ENCODE measurements at regions not wholly inside any gene's neighbourhood (a gene's known extent, or its start where the extent isn't known, plus 50 kb on each side); places are given as distances from the start of the nearest gene placed in this dataset.

DNA sequence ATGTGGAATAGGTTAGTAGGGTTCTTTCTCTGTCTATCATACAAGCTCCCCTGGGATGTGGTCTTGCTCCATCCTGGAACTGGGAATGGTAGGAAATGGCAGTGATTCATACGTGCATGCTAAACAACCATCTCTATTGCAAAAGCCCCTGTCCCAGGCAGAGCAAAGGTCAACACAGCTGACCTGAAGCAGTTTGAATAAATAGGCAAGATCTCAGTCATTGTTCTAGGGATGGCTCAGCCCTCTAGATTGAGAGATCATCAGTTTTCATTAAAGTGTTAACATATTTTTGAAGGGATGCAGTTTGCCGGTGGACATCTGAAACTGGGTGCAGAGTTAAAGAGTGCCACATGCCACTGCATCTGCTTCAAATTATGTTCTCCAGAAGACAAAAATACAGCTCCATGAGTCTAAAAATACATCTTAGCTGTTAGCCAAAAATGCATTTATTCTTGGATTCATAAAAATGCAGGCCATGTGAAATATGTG is 224.1 kb downstream of the ESM1 start:
- DNase-seq (ENCODE audit: low spot score in 2 of 2): peak in 1 of 2 donors; percentile 83
- H3K4me3 ChIP-seq (ENCODE audit: low read depth, poor library complexity, severe bottlenecking): no peak overlapping the region
- TF ChIP-seq, protein P1, sequence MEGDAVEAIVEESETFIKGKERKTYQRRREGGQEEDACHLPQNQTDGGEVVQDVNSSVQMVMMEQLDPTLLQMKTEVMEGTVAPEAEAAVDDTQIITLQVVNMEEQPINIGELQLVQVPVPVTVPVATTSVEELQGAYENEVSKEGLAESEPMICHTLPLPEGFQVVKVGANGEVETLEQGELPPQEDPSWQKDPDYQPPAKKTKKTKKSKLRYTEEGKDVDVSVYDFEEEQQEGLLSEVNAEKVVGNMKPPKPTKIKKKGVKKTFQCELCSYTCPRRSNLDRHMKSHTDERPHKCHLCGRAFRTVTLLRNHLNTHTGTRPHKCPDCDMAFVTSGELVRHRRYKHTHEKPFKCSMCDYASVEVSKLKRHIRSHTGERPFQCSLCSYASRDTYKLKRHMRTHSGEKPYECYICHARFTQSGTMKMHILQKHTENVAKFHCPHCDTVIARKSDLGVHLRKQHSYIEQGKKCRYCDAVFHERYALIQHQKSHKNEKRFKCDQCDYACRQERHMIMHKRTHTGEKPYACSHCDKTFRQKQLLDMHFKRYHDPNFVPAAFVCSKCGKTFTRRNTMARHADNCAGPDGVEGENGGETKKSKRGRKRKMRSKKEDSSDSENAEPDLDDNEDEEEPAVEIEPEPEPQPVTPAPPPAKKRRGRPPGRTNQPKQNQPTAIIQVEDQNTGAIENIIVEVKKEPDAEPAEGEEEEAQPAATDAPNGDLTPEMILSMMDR (IDR thresholded peaks at IDR 0.05): no peak
- TF ChIP-seq POLR2A (IDR thresholded peaks at IDR 0.05): no peak
- WGBS, 2 donors: 56 to 67% methylated on average over 2 of the region's 2 CpGs
- intact Hi-C loops (cut with DNase I; ENCODE audit: low total_unique reads): no loop called here

DNA sequence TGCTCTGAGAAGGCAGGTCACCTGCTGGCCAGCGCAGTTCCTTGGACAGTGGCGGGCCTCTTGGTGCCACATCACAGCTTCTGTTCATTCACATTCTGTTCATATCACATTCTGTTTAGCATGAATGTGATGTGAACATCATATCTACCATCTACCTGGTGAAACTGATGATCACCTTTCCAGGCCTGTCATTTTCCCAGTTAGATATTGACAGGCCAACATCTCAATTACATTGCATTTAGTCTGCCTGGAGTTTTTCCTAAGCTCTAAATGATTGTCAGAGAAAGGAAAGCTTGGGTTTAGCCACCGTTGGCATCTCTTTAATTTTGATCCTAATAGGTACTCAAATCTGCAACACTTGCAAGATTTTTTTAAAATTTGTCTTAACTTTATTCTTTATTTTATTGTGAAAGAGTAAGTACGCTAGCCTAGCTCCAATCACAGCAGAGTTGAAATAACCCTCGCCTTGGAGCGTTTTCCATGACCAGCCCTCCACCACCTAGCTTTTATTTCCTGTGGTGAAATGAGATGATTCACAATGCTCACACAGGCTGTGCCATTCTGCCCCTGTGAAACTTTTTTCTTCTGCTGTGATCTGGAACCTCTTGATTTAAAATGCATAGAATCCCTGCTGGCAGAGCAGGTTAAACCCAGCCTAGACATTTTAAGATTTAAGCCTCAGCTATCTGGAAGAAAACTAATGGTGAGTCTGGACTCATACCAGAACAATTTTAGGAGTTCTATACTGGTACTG is 225.0 kb downstream of the ESM1 start:
- TF ChIP-seq, protein P1 (IDR thresholded peaks at IDR 0.05): no peak
- no peak for TF ChIP-seq POLR2A (IDR thresholded peaks at IDR 0.05)
- DNase-seq (ENCODE audit: low spot score in 2 of 2): no peak
- no peak overlapping the region for H3K4me3 ChIP-seq (ENCODE audit: low read depth, poor library complexity, severe bottlenecking)
- WGBS, 2 donors: 84 to 90% methylated on average over 6 of the region's 6 CpGs
- intact Hi-C loops (cut with DNase I; ENCODE audit: low total_unique reads): no loop called here

DNA sequence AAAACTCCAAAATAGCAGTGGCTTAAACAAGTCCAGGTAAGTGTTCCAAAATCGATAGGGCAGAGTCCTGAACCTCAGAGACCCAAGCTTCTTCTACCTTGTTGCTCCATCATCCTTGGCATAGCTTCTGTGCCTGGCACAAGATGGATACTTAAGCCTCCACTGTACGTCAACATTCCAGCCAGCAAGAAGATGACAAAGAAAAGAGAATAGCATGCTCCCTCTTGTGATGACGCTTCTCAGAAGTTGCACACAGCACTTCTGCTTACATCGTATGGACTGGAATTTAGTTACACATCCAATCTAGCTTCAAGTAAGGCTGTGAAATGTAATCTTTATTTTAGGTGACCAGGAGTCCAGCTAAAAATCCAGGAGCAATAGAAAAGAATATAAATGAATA is 227.4 kb downstream of the ESM1 start:
- no peak overlapping the region for H3K4me3 ChIP-seq (ENCODE audit: low read depth, poor library complexity, severe bottlenecking)
- no peak for DNase-seq (ENCODE audit: low spot score in 2 of 2)
- WGBS, 2 donors: 77% methylated on average over 4 of the region's 4 CpGs
- intact Hi-C loops (cut with DNase I; ENCODE audit: low total_unique reads): no loop called here
- TF ChIP-seq POLR2A (IDR thresholded peaks at IDR 0.05): no peak
- TF ChIP-seq, protein P1 (IDR thresholded peaks at IDR 0.05): no peak

DNA sequence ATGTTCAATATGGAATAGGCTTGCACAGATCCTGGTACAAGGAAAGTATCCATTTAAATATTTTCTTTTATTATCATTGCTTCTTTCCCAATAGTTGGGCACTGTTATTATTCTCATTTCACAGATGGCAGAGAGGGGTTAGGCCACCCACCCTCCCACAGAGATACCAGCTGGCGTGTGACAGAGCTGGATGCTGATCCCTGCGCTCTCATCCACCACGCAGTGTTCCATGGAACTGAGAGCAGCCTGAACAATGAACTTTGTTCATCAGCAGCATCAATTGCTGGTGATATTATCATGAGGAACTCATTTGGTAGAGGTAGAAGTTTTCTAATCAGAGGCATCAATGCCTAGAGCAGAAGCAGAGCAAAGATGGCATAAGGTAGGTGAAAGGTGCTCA is 227.9 kb downstream of the ESM1 start:
- no peak for TF ChIP-seq POLR2A (IDR thresholded peaks at IDR 0.05)
- TF ChIP-seq, protein P1 (IDR thresholded peaks at IDR 0.05): no peak
- WGBS, 2 donors: 73 to 100% methylated on average over 3 of the region's 3 CpGs
- no peak overlapping the region for H3K4me3 ChIP-seq (ENCODE audit: low read depth, poor library complexity, severe bottlenecking)
- intact Hi-C loops (cut with DNase I; ENCODE audit: low total_unique reads): no loop called here
- DNase-seq (ENCODE audit: low spot score in 2 of 2): peak in 1 of 2 donors; percentile 57

DNA sequence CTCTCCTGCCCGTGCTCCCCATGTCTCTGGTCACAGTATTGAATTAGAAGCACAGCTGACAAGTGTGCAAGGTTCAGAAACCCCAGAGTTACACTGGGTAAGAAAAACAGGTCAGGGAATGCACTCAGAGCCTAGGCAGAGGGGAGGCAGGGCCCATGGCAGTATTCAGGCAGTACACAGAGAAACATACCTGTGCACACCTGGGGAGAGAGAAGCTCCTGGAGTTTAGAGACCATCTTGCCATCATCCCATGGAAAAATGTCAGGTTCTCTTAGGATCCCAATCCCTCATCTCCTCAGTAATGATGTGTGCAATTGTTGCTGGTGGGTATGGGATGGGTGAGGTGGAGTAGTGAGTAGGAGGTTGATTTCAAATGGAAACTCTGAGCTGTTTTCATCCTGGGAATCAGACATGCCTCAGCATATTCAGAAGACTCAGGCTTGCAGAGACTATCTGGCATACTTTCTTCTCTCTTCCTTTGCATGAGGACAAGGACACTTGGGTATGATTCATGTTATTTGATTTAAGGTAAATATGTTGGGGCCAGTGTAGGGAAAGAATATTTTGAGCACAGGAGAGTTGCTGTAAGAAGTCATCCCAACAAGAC is 228.5 kb downstream of the ESM1 start:
- DNase-seq (ENCODE audit: low spot score in 2 of 2): peak in 1 of 2 donors; percentile 28
- TF ChIP-seq POLR2A (IDR thresholded peaks at IDR 0.05): no peak
- TF ChIP-seq, protein P1 (IDR thresholded peaks at IDR 0.05): no peak
- 97 to 100% methylated on average over 1 of the region's 1 CpG for WGBS, 2 donors
- no peak overlapping the region for H3K4me3 ChIP-seq (ENCODE audit: low read depth, poor library complexity, severe bottlenecking)
- intact Hi-C loops (cut with DNase I; ENCODE audit: low total_unique reads): no loop called here

Measured in lower leg skin (tissue), 4 donors.